DOHH2 (cell line): ENCODE measurements at regions not wholly inside any gene's neighbourhood (a gene's known extent, or its start where the extent isn't known, plus 50 kb on each side); places are given as distances from the start of the nearest gene placed in this dataset.

Experiments used
- H3F3A ChIP-seq: fragments of 200-600 bp; sonication (generic), shearing (Covaris generic); 2 replicates; pipeline ENCODE4 v1.6.0; 2016; ENCODE audit warnings: antibody characterized with exemption, mild to moderate bottlenecking; ENCODE audit not compliant: control insufficient read depth, insufficient read depth
- H3K27ac ChIP-seq: fragments of 200-600 bp; sonication (generic); 2 replicates; pipeline ENCODE4 v1.5.1; 2014; ENCODE audit warnings: low read depth, mild to moderate bottlenecking, low read length, moderate library complexity
- H3K27me3 ChIP-seq: fragments of 200-600 bp; sonication (generic); 2 replicates; pipeline ENCODE4 v1.6.1; 2014; ENCODE audit warnings: mild to moderate bottlenecking, low read length, mixed read lengths; ENCODE audit not compliant: control insufficient read depth
- H3K36me3 ChIP-seq: fragments of 200-600 bp; sonication (generic); 2 replicates; pipeline ENCODE4 v1.6.1; 2014; ENCODE audit warnings: mild to moderate bottlenecking, low read length, moderate library complexity, mixed read lengths; ENCODE audit not compliant: control insufficient read depth
- H3K4me1 ChIP-seq: fragments of 200-600 bp; sonication (generic); 2 replicates; pipeline ENCODE4 v1.6.1; 2014; ENCODE audit warnings: mild to moderate bottlenecking, low read length, mixed read lengths; ENCODE audit not compliant: control insufficient read depth
- H3K4me2 ChIP-seq: fragments of 200-600 bp; sonication (generic); 2 replicates; pipeline ENCODE4 v1.6.0; 2014; ENCODE audit warnings: mild to moderate bottlenecking, low read length, moderate library complexity
- H3K4me3 ChIP-seq: fragments of 200-600 bp; sonication (generic); 2 replicates; pipeline ENCODE4 v1.5.1; 2014; ENCODE audit warnings: mild to moderate bottlenecking, low read length, mixed read lengths
- H3K79me2 ChIP-seq: fragments of 200-600 bp; sonication (generic); 2 replicates; pipeline ENCODE4 v1.6.1; 2014; ENCODE audit warnings: mild to moderate bottlenecking, low read length, mixed read lengths; ENCODE audit not compliant: control insufficient read depth
- H3K9me2 ChIP-seq: fragments of 200-600 bp; sonication (generic); replicated peaks from 2 replicates; pipeline ENCODE4 v1.6.1; 2014; ENCODE audit warnings: mild to moderate bottlenecking, low read length, mixed read lengths; ENCODE audit not compliant: control insufficient read depth
- H3K9me3 ChIP-seq: fragments of 200-600 bp; sonication (generic); 2 replicates; pipeline ENCODE4 v1.6.1; 2014; ENCODE audit warnings: antibody characterized with exemption, low read length, mixed read lengths; ENCODE audit not compliant: control insufficient read depth, insufficient read depth
- H4K20me1 ChIP-seq: fragments of 200-600 bp; sonication (generic); 2 replicates; pipeline ENCODE4 v1.6.0; 2014; ENCODE audit warnings: low read depth, mild to moderate bottlenecking, antibody characterized with exemption, low read length, moderate library complexity; ENCODE audit not compliant: control insufficient read depth, insufficient read depth
- EZH2phosphoT487 ChIP-seq: fragments of 200-600 bp; sonication (generic); IDR thresholded peaks from 2 replicates; pipeline ENCODE4 v1.6.1; 2017; ENCODE audit warnings: borderline replicate concordance, mild to moderate bottlenecking, antibody characterized with exemption, low read length, moderate library complexity, mixed read lengths
- TF ChIP-seq, protein P1 (sequence below): fragments of 200-600 bp; sonication (generic); IDR thresholded peaks from one replicate; pipeline ENCODE4 v1.5.1; 2014; ENCODE audit warnings: antibody characterized with exemption, mild to moderate bottlenecking, low read depth, low read length; ENCODE audit not compliant: poor library complexity, severe bottlenecking

DNA sequence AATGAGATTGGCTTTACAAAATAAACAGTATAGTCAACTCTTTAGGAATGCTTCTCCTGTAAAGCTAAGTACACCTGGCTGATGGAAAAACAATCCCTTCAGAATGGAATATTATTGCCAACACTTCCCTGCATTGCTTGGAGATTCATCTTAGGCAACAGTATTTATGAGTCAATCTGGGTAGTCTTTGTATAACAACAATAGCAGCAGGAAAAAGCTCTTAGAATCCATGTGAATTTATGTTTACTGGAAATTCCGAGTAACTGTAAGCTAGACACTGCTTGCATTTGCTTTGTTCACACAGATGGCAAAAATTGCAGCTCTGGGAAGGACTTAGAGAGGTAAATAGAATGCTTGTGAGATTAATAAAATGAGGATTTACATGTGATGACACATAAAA is 101.7 kb upstream of the NTRK2 start:
- no peak overlapping the region for H3K27ac ChIP-seq
- no peaks in the 10 kb centered on the region for H3K79me2 ChIP-seq
- H3K27me3 ChIP-seq = no peaks in the 10 kb centered on the region
- H3K4me1 ChIP-seq = no peaks in the 10 kb centered on the region
- TF ChIP-seq, protein P1, sequence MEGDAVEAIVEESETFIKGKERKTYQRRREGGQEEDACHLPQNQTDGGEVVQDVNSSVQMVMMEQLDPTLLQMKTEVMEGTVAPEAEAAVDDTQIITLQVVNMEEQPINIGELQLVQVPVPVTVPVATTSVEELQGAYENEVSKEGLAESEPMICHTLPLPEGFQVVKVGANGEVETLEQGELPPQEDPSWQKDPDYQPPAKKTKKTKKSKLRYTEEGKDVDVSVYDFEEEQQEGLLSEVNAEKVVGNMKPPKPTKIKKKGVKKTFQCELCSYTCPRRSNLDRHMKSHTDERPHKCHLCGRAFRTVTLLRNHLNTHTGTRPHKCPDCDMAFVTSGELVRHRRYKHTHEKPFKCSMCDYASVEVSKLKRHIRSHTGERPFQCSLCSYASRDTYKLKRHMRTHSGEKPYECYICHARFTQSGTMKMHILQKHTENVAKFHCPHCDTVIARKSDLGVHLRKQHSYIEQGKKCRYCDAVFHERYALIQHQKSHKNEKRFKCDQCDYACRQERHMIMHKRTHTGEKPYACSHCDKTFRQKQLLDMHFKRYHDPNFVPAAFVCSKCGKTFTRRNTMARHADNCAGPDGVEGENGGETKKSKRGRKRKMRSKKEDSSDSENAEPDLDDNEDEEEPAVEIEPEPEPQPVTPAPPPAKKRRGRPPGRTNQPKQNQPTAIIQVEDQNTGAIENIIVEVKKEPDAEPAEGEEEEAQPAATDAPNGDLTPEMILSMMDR = no peak
- TF ChIP-seq EZH2phosphoT487 = no peak
- H4K20me1 ChIP-seq = no peaks in the 10 kb centered on the region
- H3K4me3 ChIP-seq = no peak overlapping the region
- no peak overlapping the region for H3K4me2 ChIP-seq
- no peaks in the 10 kb centered on the region for H3K36me3 ChIP-seq
- H3F3A ChIP-seq = no peaks in the 10 kb centered on the region
- no peaks in the 10 kb centered on the region for H3K9me2 ChIP-seq
- H3K9me3 ChIP-seq = no peaks in the 10 kb centered on the region

DNA sequence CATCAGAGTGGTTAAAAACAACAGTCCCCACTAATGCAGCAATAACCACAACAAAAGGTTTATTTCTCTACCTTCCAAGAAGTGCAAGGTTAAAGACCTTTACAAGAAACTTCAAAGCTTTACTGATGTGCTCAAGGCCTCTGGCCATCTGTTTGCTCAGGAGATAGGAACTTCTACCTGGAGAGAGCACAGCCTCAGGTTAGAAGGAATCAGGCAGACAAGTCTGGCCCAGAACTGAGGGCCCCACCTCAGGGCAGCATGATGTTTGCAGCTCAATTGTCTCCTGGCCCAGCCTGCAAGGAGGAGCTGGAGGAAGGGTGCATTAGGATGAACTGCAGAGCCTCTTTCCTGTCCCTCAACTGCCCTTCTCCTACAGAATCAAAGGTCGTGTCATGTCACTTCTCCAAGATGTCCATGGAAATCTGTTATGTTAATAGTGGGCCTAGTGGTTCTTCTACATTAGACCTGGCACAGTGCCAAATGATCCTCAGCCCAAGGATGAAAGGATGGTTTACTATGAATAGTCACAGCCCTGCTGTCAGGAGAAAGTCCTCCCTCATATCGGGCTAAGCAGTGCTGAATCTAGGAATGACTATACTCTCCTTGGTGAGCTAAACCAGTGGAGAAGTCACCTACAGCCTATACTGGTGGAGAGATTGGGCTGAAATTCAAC is 98.9 kb upstream of the NTRK2 start:
- Histone ChIP-seq H3K4me3 (no peak overlapping the region), H3K79me2 (no peaks in the 10 kb centered on the region), H3K4me2 (no peak overlapping the region), H3K36me3 (no peaks in the 10 kb centered on the region), H3K9me3 (no peaks in the 10 kb centered on the region), H3K27ac (no peak overlapping the region), H3K27me3 (no peaks in the 10 kb centered on the region), H3F3A (no peaks in the 10 kb centered on the region), H4K20me1 (no peaks in the 10 kb centered on the region), H3K9me2 (no peaks in the 10 kb centered on the region), H3K4me1 (no peaks in the 10 kb centered on the region)
- no peak for TF ChIP-seq EZH2phosphoT487
- TF ChIP-seq, protein P1 = no peak

DNA sequence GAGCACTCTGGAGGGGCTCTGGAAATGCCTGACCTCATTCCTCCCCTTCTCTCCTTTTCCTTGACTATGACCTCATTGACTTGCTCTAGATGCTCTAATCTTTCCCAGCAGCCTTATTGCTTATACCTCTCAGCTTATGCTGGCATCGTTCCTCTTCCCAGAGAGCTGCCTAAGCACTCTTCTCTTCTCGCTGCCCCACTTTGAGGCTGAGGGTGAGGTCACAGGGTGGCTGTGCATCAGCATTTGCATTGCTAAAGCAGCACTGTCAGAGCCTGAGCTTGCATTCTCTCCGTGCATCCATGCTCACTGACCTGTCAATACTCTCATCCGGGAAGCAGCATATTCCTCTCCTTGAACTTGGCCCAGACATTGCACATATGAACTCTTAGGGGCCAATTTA is 96.4 kb upstream of the NTRK2 start:
- no peak overlapping the region for H3K4me2 ChIP-seq
- H3K4me1 ChIP-seq = no peaks in the 10 kb centered on the region
- H3K4me3 ChIP-seq = no peak overlapping the region
- H4K20me1 ChIP-seq = no peaks in the 10 kb centered on the region
- H3K27me3 ChIP-seq = no peaks in the 10 kb centered on the region
- no peak for TF ChIP-seq EZH2phosphoT487
- TF ChIP-seq, protein P1 = no peak
- H3F3A ChIP-seq = no peaks in the 10 kb centered on the region
- no peak overlapping the region for H3K27ac ChIP-seq
- H3K36me3 ChIP-seq = no peaks in the 10 kb centered on the region
- H3K9me2 ChIP-seq = no peaks in the 10 kb centered on the region
- no peaks in the 10 kb centered on the region for H3K79me2 ChIP-seq
- no peaks in the 10 kb centered on the region for H3K9me3 ChIP-seq

GRCh38 chr9:84575705-84576104 is 93.8 kb upstream of the NTRK2 start:
- H3K4me2 ChIP-seq = no peak overlapping the region
- no peaks in the 10 kb centered on the region for H3K4me1 ChIP-seq
- H3K27ac ChIP-seq = no peak overlapping the region
- no peaks in the 10 kb centered on the region for H3K79me2 ChIP-seq
- H3K9me2 ChIP-seq = no peaks in the 10 kb centered on the region
- H3K9me3 ChIP-seq = no peaks in the 10 kb centered on the region
- TF ChIP-seq, protein P1 = no peak
- TF ChIP-seq EZH2phosphoT487 = no peak
- H3K36me3 ChIP-seq = no peaks in the 10 kb centered on the region
- H3K27me3 ChIP-seq = no peaks in the 10 kb centered on the region
- H3F3A ChIP-seq = no peaks in the 10 kb centered on the region
- H3K4me3 ChIP-seq = no peak overlapping the region
- H4K20me1 ChIP-seq = no peaks in the 10 kb centered on the region
